ENCODE measurements at regions not wholly inside any gene's neighbourhood (a gene's known extent, or its start where the extent isn't known, plus 50 kb on each side); places are given as distances from the start of the nearest gene placed in this dataset.

DNA sequence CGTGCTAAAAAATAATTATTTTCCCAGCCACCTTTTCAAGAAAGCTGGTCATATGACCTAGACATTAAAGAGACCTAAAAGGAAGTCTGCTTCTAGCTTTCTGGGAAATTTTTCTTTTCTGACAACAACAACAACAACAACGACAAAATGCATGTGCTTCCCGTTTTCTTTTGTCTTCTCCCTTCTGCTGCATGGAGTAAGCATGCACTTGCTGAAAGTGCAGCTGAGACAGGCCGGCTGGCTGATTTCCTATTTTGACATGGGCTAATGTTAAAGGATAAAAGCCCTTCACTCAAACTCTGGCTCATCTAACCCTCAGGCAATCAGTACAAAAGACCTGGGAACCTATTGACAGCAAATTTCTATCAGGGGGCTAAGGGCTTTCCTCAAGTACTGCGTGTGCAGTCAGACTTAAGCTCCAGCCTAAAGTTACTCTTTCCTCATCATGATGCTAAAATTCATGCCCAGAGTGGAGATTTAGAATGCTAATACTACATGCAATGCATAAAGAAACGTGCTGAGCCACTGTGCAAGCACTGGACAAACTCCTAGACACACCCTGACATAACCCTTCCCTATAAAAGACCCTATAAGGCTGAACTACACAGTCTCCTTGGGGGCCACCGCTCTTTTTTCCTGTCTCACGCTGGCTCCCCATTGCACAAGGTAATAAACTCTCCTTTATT is 811.1 kb downstream of the UQCRFS1 start:
- Mint-ChIP-seq H3K27ac (peak overlapping the region; percentile 61), H3K4me3 (no peak overlapping the region), H3K36me3 (ENCODE audit: low read depth) (no peaks in the 10 kb centered on the region), H3K4me1 (peaks cover 98% of the 10 kb centered on the region), H3K9me3 (peaks cover 6% of the 10 kb centered on the region), H3K27me3 (ENCODE audit: low read depth, poor library complexity) (peaks cover 4% of the 10 kb centered on the region)
- TF ChIP-seq, protein P1, sequence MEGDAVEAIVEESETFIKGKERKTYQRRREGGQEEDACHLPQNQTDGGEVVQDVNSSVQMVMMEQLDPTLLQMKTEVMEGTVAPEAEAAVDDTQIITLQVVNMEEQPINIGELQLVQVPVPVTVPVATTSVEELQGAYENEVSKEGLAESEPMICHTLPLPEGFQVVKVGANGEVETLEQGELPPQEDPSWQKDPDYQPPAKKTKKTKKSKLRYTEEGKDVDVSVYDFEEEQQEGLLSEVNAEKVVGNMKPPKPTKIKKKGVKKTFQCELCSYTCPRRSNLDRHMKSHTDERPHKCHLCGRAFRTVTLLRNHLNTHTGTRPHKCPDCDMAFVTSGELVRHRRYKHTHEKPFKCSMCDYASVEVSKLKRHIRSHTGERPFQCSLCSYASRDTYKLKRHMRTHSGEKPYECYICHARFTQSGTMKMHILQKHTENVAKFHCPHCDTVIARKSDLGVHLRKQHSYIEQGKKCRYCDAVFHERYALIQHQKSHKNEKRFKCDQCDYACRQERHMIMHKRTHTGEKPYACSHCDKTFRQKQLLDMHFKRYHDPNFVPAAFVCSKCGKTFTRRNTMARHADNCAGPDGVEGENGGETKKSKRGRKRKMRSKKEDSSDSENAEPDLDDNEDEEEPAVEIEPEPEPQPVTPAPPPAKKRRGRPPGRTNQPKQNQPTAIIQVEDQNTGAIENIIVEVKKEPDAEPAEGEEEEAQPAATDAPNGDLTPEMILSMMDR (IDR thresholded peaks at IDR 0.05), result no peak
- no peak for DNase-seq

DNA sequence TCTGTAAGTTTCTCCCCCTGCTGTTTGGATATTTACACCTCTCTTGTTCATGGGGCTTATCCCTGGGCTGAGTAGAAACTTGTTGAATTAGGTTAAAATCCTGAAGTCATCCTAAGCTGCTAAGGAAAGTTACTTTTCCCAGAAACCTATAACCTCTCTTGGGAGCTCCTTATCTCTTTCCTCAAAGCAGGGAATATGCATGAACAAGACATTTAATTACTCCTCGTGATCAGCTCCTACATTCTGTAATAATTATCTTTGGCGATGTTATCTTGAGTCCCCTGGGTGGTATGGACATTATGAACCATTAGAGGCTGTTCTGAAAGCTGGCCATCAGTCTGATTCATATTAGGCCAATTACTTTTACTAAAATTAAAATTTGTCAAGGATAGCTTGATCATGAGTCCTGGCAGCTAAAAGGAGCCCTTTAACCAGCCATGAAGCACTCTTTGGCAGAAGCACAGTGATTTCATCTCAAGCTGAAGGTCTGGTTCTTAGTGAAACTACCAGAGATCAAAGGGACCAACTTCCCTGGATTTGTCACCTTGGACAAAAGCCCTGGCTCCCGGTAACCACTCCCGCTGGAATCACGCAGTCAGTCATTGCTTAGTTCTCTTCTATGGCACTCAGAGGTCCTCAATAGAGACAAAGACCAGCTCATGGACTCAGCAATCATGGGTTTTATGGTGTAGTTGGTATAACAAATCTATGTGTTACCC is 811.8 kb downstream of the UQCRFS1 start:
- TF ChIP-seq, protein P1 (IDR thresholded peaks at IDR 0.05), result no peak
- peaks cover 98% of the 10 kb centered on the region for H3K4me1 Mint-ChIP-seq
- DNase-seq, result no peak
- no peak overlapping the region for H3K4me3 Mint-ChIP-seq
- H3K36me3 Mint-ChIP-seq (ENCODE audit: low read depth), result no peaks in the 10 kb centered on the region
- peaks cover 3% of the 10 kb centered on the region for H3K27me3 Mint-ChIP-seq (ENCODE audit: low read depth, poor library complexity)
- no peak overlapping the region for H3K27ac Mint-ChIP-seq
- H3K9me3 Mint-ChIP-seq, result peaks cover 6% of the 10 kb centered on the region

DNA sequence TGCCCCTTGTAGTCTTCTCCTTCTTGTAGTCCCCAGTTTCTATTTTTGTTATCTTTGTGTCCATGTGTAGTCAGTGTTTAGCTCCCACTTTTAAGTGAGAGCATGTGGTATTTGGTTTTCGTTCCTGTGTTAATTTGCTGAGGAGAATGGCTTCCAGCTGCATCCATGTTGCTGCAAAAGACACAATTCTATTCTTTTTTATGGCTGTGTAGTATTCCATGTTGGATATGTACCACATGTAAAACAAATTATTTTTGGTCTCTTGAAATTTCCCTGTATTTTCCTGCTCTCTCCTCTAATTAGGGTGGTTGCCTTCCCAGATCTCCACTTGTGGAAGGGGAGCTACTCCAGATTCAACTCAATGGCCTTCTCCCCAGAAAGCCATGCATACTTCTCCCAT is 813.8 kb downstream of the UQCRFS1 start:
- Mint-ChIP-seq H3K27me3 (ENCODE audit: low read depth, poor library complexity) (peaks cover 3% of the 10 kb centered on the region), H3K9me3 (peaks cover 6% of the 10 kb centered on the region), H3K4me1 (peaks cover 97% of the 10 kb centered on the region), H3K36me3 (ENCODE audit: low read depth) (no peaks in the 10 kb centered on the region), H3K27ac (no peak overlapping the region), H3K4me3 (no peak overlapping the region)
- TF ChIP-seq, protein P1 (IDR thresholded peaks at IDR 0.05), result no peak
- DNase-seq, result no peak

DNA sequence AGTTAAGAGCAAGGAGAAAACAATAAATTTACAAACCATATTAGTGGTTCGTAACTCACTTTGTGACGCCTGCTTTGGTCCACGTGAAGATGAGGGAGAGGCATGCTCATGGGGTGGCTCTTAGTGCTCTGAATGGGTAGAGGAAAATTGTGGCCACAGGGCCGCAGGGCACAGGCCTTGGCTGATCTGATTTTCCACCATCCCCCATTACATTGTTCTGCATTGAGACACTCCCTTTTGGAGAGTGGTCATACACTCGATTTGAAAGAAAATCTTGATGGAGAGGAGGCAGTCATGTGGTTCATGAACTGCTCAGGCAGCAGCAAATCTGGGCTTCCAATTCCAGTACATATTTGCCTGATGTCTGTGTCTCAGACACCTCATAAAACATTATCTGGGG is 815.2 kb downstream of the UQCRFS1 start:
- Mint-ChIP-seq H3K36me3 (ENCODE audit: low read depth) (no peaks in the 10 kb centered on the region), H3K4me1 (peaks cover 94% of the 10 kb centered on the region)

DNA sequence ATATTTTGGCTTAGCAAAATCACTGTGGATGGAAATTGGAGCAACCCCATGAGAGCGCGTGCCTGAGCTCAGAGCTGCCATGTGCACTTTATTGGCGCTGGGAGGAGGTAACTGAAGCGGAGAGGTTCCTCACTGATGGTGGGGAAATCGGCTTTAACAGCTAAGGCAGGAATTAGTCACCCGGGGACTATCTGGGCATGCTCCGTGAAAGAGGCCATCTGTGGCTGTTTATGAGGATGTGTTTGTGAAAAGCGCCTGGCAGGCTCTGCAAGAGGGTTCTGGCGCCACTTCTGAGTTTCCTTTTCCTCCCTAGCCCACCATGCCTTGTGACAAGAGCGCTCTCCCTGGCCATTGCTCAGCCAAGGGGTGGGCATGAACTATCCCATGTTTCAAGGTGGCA is 815.6 kb downstream of the UQCRFS1 start:
- Mint-ChIP-seq H3K4me3 (peak overlapping the region; percentile 24), H3K27me3 (ENCODE audit: low read depth, poor library complexity) (peaks cover 3% of the 10 kb centered on the region)

More for the DNA sequence above, 815.2 kb downstream of the UQCRFS1 start:
- H3K27ac Mint-ChIP-seq, result peak overlapping the region; percentile 90
- no peak for DNase-seq
- TF ChIP-seq, protein P1 (IDR thresholded peaks at IDR 0.05), result no peak
- H3K4me3 Mint-ChIP-seq, result no peak overlapping the region
- H3K9me3 Mint-ChIP-seq, result peaks cover 6% of the 10 kb centered on the region
- peaks cover 3% of the 10 kb centered on the region for H3K27me3 Mint-ChIP-seq (ENCODE audit: low read depth, poor library complexity)

More for the DNA sequence above, 815.6 kb downstream of the UQCRFS1 start:
- DNase-seq, result no peak
- Mint-ChIP-seq H3K9me3 (peaks cover 6% of the 10 kb centered on the region), H3K36me3 (ENCODE audit: low read depth) (no peaks in the 10 kb centered on the region), H3K4me1 (peaks cover 92% of the 10 kb centered on the region), H3K27ac (peak overlapping the region; percentile 90)
- TF ChIP-seq, protein P1 (IDR thresholded peaks at IDR 0.05), result no peak
